Kidney (tissue), 13 donors: ENCODE measurements at regions not wholly inside any gene's neighbourhood (a gene's known extent, or its start where the extent isn't known, plus 50 kb on each side); places are given as distances from the start of the nearest gene placed in this dataset.

ENCODE experiments used
- DNase-seq, 5 donors: peaks; one replicate each; pipeline ENCODE4 v3.0.0-alpha.2; 2013 to 2020
- FAIRE-seq: peaks from 2 replicates; lab custom pipeline; 2012; peaks lifted over from hg19 to GRCh38; lab: Jason Lieb, UNC
- H3K27ac ChIP-seq, 2 donors: one replicate each; pipeline ENCODE4 v1.7.0; 2013; ENCODE audit warnings: low read depth in 2 of 2, low read length in 2 of 2, inconsistent platforms in 1 of 2
- H3K27me3 ChIP-seq: one replicate; pipeline ENCODE4 v1.7.1; 2013; ENCODE audit warnings: low read length, inconsistent platforms; ENCODE audit not compliant: control insufficient read depth, insufficient read depth
- H3K36me3 ChIP-seq, 3 donors: one replicate each; pipeline versions ENCODE4 v1.7.0 to v1.7.1; 2013; ENCODE audit warnings: low read length in 3 of 3, control low read depth in 1 of 3, inconsistent platforms in 1 of 3; ENCODE audit not compliant: insufficient read depth in 3 of 3, control insufficient read depth in 2 of 3
- H3K4me1 ChIP-seq, 3 donors: one replicate each; pipeline versions ENCODE4 v1.7.0 to v1.7.1; 2013; ENCODE audit warnings: low read length in 3 of 3, inconsistent platforms in 1 of 3, low read depth in 1 of 3; ENCODE audit not compliant: control insufficient read depth in 2 of 3, insufficient read depth in 2 of 3
- H3K4me3 ChIP-seq, 3 donors: one replicate each; pipeline versions ENCODE4 v1.7.0 to v1.8.1; 2013; ENCODE audit warnings: low read length in 3 of 3, control low read depth in 1 of 3, inconsistent platforms in 1 of 3
- H3K9ac ChIP-seq, 3 donors: one replicate each; pipeline versions ENCODE4 v1.7.0 to v1.7.1; 2013; ENCODE audit warnings: low read length in 3 of 3, control low read depth in 1 of 3, inconsistent platforms in 1 of 3
- H3K9me3 ChIP-seq, 3 donors: one replicate each; pipeline versions ENCODE4 v1.7.0 to v1.7.1; 2013; ENCODE audit warnings: low read length in 3 of 3, control low read depth in 1 of 3, inconsistent platforms in 1 of 3; ENCODE audit not compliant: control insufficient read depth in 2 of 3, insufficient read depth in 1 of 3
- CTCF ChIP-seq: IDR thresholded peaks from 3 replicates; pipeline ENCODE4 v1.5.1; 2012; ENCODE audit warnings: mild to moderate bottlenecking, moderate library complexity, borderline replicate concordance; ENCODE audit not compliant: insufficient read depth; ENCODE audit errors: extremely low read depth
- intact Hi-C: fragments of 100-400 bp; cut with DNase I; formaldehyde crosslinking; loops from one replicate; pipeline ENCODE4 v1.11.1; 2022
- donor health status: control.
- donor health status: control.
- donor health status: control.
- donor health status: control.
- donor health status: control.
- donor health status: DM: yes; HTN: yes; CAD: no.
- donor health status: Normal renal cell carcinoma (clear cell type).

- DNase-seq (no peak), FAIRE-seq (no peak)
- Histone ChIP-seq H3K27ac (no peak overlapping the region), H3K4me3 (no peak overlapping the region), H3K9me3 (no peaks in the 10 kb centered on the region), H3K27me3 (no peaks in the 10 kb centered on the region), H3K4me1 (no peaks in the 10 kb centered on the region), H3K9ac (no peak overlapping the region), H3K36me3 (no peaks in the 10 kb centered on the region)
- TF ChIP-seq CTCF = no peak
- intact Hi-C loops = no loop called here
These were observed 633.6 kb upstream of the FTMT start for GRCh38 chr5:121218086-121218485.

GRCh38 chr5:121221483-121221882 lies 630.2 kb upstream of the FTMT start:
- intact Hi-C loops = no loop called here
- FAIRE-seq = no peak
- TF ChIP-seq CTCF = no peak
- Histone ChIP-seq H3K4me3 (no peak overlapping the region), H3K36me3 (no peaks in the 10 kb centered on the region), H3K9ac (no peak overlapping the region), H3K27me3 (no peaks in the 10 kb centered on the region), H3K4me1 (no peaks in the 10 kb centered on the region), H3K27ac (no peak overlapping the region), H3K9me3 (no peaks in the 10 kb centered on the region)
- DNase-seq = peak in 1 of 5 donors; percentile 43

- FAIRE-seq = no peak
These were observed 624.9 kb upstream of the FTMT start for GRCh38 chr5:121226765-121227164.

More at GRCh38 chr5:121226765-121227164, 624.9 kb upstream of the FTMT start:
- intact Hi-C loops = no loop called here
- no peak overlapping the region for H3K27ac ChIP-seq
- no peaks in the 10 kb centered on the region for H3K27me3 ChIP-seq
- no peak for DNase-seq
- no peak for TF ChIP-seq CTCF
- no peak overlapping the region for H3K4me3 ChIP-seq
- no peaks in the 10 kb centered on the region for H3K9me3 ChIP-seq
- no peaks in the 10 kb centered on the region for H3K36me3 ChIP-seq
- no peaks in the 10 kb centered on the region for H3K4me1 ChIP-seq
- no peak overlapping the region for H3K9ac ChIP-seq
